GM23338 (cell line): ENCODE measurements at regions not wholly inside any gene's neighbourhood (a gene's known extent, or its start where the extent isn't known, plus 50 kb on each side); places are given as distances from the start of the nearest gene placed in this dataset.

Experiments
- ATAC-seq: fragments of 200-7000 bp; cut with Tn5 transposase; 3 replicates; pipeline ENCODE4 v1.9.1; 2020
- DNase-seq: peaks from one replicate; pipeline ENCODE4 v3.0.0-alpha.2; 2015; ENCODE audit warnings: low spot score
- H2AFZ ChIP-seq: fragments of 200-600 bp; sonication (generic); 2 replicates; pipeline ENCODE4 v1.8.0; 2016; ENCODE audit warnings: antibody characterized with exemption, mild to moderate bottlenecking, moderate library complexity
- H3F3A ChIP-seq: fragments of 200-600 bp; sonication (generic); replicated peaks from 2 replicates; pipeline ENCODE4 v1.8.0; 2017; ENCODE audit warnings: antibody characterized with exemption, mixed run types, low read depth
- H3K27ac ChIP-seq: fragments of 200-600 bp; sonication (generic); 2 replicates; pipeline ENCODE4 v1.6.1; 2016; ENCODE audit warnings: low read depth
- H3K27me3 ChIP-seq: fragments of 200-600 bp; sonication (generic); 2 replicates; pipeline ENCODE4 v1.8.0; 2016; ENCODE audit warnings: mild to moderate bottlenecking, mixed run types, moderate library complexity; ENCODE audit not compliant: insufficient read depth
- H3K36me3 ChIP-seq: fragments of 200-600 bp; sonication (generic); 2 replicates; pipeline ENCODE4 v1.8.0; 2016; ENCODE audit warnings: mild to moderate bottlenecking; ENCODE audit not compliant: insufficient read depth
- H3K4me1 ChIP-seq: fragments of 200-600 bp; sonication (generic); 2 replicates; pipeline ENCODE4 v1.8.0; 2016; ENCODE audit warnings: mild to moderate bottlenecking, moderate library complexity; ENCODE audit not compliant: insufficient read depth
- H3K4me2 ChIP-seq: fragments of 200-600 bp; sonication (generic); 2 replicates; pipeline ENCODE4 v1.7.1; 2017; ENCODE audit warnings: mixed run types
- H3K4me3 ChIP-seq: fragments of 200-600 bp; sonication (generic); 2 replicates; pipeline ENCODE4 v1.6.1; 2016; ENCODE audit warnings: mixed run types
- H3K79me2 ChIP-seq: fragments of 200-600 bp; sonication (generic); replicated peaks from 2 replicates; pipeline ENCODE4 v1.8.0; 2017; ENCODE audit warnings: mild to moderate bottlenecking; ENCODE audit not compliant: insufficient read depth
- H3K9me2 ChIP-seq: fragments of 200-600 bp; sonication (generic); 2 replicates; pipeline ENCODE4 v1.8.0; 2017; ENCODE audit not compliant: insufficient read depth
- H4K20me1 ChIP-seq: fragments of 200-600 bp; sonication (generic); replicated peaks from 2 replicates; pipeline ENCODE4 v1.8.0; 2017; ENCODE audit warnings: mild to moderate bottlenecking; ENCODE audit not compliant: insufficient read depth
- H3K27ac Mint-ChIP-seq: 2 replicates; pipeline ENCODE4 v1.8.0; 2020; ENCODE audit warnings: inconsistent platforms, mild to moderate bottlenecking, moderate library complexity, mixed read lengths
- H3K27me3 Mint-ChIP-seq: 3 replicates; pipeline ENCODE4 v1.8.0; 2022; ENCODE audit warnings: low read depth, mild to moderate bottlenecking, moderate library complexity, mixed read lengths, inconsistent platforms; ENCODE audit not compliant: insufficient read depth, poor library complexity
- H3K36me3 Mint-ChIP-seq: 3 replicates; pipeline ENCODE4 v1.8.0; 2021; ENCODE audit warnings: low read depth, mild to moderate bottlenecking, inconsistent platforms, moderate library complexity, mixed read lengths
- H3K4me1 Mint-ChIP-seq: 3 replicates; pipeline ENCODE4 v1.8.0; 2020; ENCODE audit warnings: mild to moderate bottlenecking, inconsistent platforms, mixed read lengths
- H3K4me3 Mint-ChIP-seq: 3 replicates; pipeline ENCODE4 v1.8.0; 2021; ENCODE audit warnings: moderate library complexity, mild to moderate bottlenecking, inconsistent platforms, mixed read lengths
- H3K9me3 Mint-ChIP-seq: 3 replicates; pipeline ENCODE4 v1.8.0; 2020; ENCODE audit warnings: moderate library complexity, mild to moderate bottlenecking, inconsistent platforms, mixed read lengths
- CREB1 ChIP-seq: fragments of 250-450 bp; sonication (Bioruptor Pico); IDR thresholded peaks from 2 replicates; pipeline ENCODE4 v1.5.0; 2020; ENCODE audit warnings: low read depth, mild to moderate bottlenecking, moderate library complexity
- EZH2 ChIP-seq: fragments of 200-600 bp; sonication (generic); IDR thresholded peaks from one replicate; pipeline ENCODE4 v1.8.0; 2017; ENCODE audit warnings: antibody characterized with exemption, mild to moderate bottlenecking, low read depth; ENCODE audit not compliant: unreplicated experiment
- EZH2phosphoT487 ChIP-seq: fragments of 200-600 bp; sonication (generic); IDR thresholded peaks from one replicate; pipeline ENCODE4 v1.8.1; 2018; ENCODE audit warnings: antibody characterized with exemption; ENCODE audit not compliant: unreplicated experiment
- JUNB ChIP-seq: IDR thresholded peaks from one replicate; pipeline ENCODE4 v1.6.1; 2016; ENCODE audit warnings: antibody characterized with exemption; ENCODE audit not compliant: unreplicated experiment
- NANOG ChIP-seq: IDR thresholded peaks from 2 replicates; pipeline ENCODE4 v1.6.1; 2016; ENCODE audit warnings: antibody characterized with exemption, borderline replicate concordance
- POLR2AphosphoS5 ChIP-seq: IDR thresholded peaks from 2 replicates; pipeline ENCODE4 v1.6.1; 2016; ENCODE audit warnings: antibody characterized with exemption, low read depth
- STAT1 ChIP-seq: IDR thresholded peaks from one replicate; pipeline ENCODE4 v1.6.1; 2016; ENCODE audit warnings: antibody characterized with exemption; ENCODE audit not compliant: unreplicated experiment
- ZNF114 ChIP-seq: fragments of 250-450 bp; sonication (Bioruptor Pico); IDR thresholded peaks from 2 replicates; pipeline ENCODE4 v1.5.0; 2020; ENCODE audit warnings: mild to moderate bottlenecking, moderate library complexity
- ZNF331 ChIP-seq: fragments of 250-450 bp; sonication (Bioruptor Pico); IDR thresholded peaks from 2 replicates; pipeline ENCODE4 v1.5.0; 2020; ENCODE audit warnings: low read depth, mild to moderate bottlenecking, moderate library complexity
- TF ChIP-seq, protein P1 (sequence below), 2 experiments: fragments of 200-600 bp in 1 of 2; sonication (generic) in 1 of 2; conservative IDR thresholded peaks; 2 replicates each; pipeline versions ENCODE4 v1.5.1 to v1.6.1; 2016 to 2017; ENCODE audit warnings: antibody characterized with exemption in 2 of 2, low read depth in 2 of 2, mild to moderate bottlenecking in 2 of 2, moderate library complexity in 1 of 2
- TF ChIP-seq, protein P2 (sequence below): fragments of 250-450 bp; sonication (Bioruptor Pico); IDR thresholded peaks from 2 replicates; pipeline ENCODE4 v1.5.0; 2020; ENCODE audit warnings: mild to moderate bottlenecking, moderate library complexity
- TF ChIP-seq, protein P3 (sequence below): IDR thresholded peaks from one replicate; pipeline ENCODE4 v1.6.1; 2018; ENCODE audit warnings: antibody characterized with exemption; ENCODE audit not compliant: unreplicated experiment
- TF ChIP-seq, protein P4 (sequence below): IDR thresholded peaks from 2 replicates; pipeline ENCODE4 v1.6.1; 2016; ENCODE audit warnings: antibody characterized with exemption

DNA sequence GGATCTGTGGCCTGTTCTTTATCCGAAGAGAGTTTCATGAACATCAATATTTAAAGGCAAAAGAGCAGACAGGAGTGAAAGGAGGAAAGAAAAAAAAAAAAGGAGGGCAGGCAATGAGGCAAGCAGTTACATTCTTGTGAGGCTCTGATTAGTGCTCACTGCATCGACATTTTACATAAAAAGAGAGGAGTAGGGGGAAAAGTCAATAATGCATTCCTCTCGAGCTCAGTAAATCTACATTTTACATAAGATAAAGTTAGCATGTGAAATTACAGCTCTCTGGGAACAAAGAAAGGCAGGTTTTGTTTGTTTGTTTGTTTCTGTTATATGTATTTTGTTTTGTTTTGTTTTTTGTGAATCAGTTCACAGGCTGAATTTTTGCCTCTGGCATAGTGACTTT lies 187.1 kb upstream of the ARL4C start:
- H3K27me3 Mint-ChIP-seq: peaks cover 11% of the 10 kb centered on the region
- no peaks in the 10 kb centered on the region for H4K20me1 ChIP-seq
- no peaks in the 10 kb centered on the region for H3K27me3 ChIP-seq
- DNase-seq (peak; percentile 53), ATAC-seq (peak; percentile 9; the same call in 1 of the 3 replicates)
- no peaks in the 10 kb centered on the region for H3K9me3 Mint-ChIP-seq
- H3K4me2 ChIP-seq: peak overlapping the region; percentile 27
- H3K27ac Mint-ChIP-seq: peak overlapping the region; percentile 65
- H3K27ac ChIP-seq: peak overlapping the region; percentile 94
- no peak overlapping the region for H3K4me3 ChIP-seq
- H2AFZ ChIP-seq: no peak overlapping the region
- H3K36me3 Mint-ChIP-seq: no peaks in the 10 kb centered on the region; the same call in 2 of the 3 replicates
- TF ChIP-seq, protein P1, sequence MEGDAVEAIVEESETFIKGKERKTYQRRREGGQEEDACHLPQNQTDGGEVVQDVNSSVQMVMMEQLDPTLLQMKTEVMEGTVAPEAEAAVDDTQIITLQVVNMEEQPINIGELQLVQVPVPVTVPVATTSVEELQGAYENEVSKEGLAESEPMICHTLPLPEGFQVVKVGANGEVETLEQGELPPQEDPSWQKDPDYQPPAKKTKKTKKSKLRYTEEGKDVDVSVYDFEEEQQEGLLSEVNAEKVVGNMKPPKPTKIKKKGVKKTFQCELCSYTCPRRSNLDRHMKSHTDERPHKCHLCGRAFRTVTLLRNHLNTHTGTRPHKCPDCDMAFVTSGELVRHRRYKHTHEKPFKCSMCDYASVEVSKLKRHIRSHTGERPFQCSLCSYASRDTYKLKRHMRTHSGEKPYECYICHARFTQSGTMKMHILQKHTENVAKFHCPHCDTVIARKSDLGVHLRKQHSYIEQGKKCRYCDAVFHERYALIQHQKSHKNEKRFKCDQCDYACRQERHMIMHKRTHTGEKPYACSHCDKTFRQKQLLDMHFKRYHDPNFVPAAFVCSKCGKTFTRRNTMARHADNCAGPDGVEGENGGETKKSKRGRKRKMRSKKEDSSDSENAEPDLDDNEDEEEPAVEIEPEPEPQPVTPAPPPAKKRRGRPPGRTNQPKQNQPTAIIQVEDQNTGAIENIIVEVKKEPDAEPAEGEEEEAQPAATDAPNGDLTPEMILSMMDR (conservative IDR thresholded peaks at IDR 0.05; ENCODE audit: low read depth in 2 of 2): no peak
- no peak for TF ChIP-seq NANOG
- TF ChIP-seq ZNF331: no peak
- no peak for TF ChIP-seq EZH2
- TF ChIP-seq EZH2phosphoT487: no peak
- TF ChIP-seq STAT1: no peak
- TF ChIP-seq POLR2AphosphoS5: no peak
- no peak for TF ChIP-seq JUNB
- TF ChIP-seq, protein P2, sequence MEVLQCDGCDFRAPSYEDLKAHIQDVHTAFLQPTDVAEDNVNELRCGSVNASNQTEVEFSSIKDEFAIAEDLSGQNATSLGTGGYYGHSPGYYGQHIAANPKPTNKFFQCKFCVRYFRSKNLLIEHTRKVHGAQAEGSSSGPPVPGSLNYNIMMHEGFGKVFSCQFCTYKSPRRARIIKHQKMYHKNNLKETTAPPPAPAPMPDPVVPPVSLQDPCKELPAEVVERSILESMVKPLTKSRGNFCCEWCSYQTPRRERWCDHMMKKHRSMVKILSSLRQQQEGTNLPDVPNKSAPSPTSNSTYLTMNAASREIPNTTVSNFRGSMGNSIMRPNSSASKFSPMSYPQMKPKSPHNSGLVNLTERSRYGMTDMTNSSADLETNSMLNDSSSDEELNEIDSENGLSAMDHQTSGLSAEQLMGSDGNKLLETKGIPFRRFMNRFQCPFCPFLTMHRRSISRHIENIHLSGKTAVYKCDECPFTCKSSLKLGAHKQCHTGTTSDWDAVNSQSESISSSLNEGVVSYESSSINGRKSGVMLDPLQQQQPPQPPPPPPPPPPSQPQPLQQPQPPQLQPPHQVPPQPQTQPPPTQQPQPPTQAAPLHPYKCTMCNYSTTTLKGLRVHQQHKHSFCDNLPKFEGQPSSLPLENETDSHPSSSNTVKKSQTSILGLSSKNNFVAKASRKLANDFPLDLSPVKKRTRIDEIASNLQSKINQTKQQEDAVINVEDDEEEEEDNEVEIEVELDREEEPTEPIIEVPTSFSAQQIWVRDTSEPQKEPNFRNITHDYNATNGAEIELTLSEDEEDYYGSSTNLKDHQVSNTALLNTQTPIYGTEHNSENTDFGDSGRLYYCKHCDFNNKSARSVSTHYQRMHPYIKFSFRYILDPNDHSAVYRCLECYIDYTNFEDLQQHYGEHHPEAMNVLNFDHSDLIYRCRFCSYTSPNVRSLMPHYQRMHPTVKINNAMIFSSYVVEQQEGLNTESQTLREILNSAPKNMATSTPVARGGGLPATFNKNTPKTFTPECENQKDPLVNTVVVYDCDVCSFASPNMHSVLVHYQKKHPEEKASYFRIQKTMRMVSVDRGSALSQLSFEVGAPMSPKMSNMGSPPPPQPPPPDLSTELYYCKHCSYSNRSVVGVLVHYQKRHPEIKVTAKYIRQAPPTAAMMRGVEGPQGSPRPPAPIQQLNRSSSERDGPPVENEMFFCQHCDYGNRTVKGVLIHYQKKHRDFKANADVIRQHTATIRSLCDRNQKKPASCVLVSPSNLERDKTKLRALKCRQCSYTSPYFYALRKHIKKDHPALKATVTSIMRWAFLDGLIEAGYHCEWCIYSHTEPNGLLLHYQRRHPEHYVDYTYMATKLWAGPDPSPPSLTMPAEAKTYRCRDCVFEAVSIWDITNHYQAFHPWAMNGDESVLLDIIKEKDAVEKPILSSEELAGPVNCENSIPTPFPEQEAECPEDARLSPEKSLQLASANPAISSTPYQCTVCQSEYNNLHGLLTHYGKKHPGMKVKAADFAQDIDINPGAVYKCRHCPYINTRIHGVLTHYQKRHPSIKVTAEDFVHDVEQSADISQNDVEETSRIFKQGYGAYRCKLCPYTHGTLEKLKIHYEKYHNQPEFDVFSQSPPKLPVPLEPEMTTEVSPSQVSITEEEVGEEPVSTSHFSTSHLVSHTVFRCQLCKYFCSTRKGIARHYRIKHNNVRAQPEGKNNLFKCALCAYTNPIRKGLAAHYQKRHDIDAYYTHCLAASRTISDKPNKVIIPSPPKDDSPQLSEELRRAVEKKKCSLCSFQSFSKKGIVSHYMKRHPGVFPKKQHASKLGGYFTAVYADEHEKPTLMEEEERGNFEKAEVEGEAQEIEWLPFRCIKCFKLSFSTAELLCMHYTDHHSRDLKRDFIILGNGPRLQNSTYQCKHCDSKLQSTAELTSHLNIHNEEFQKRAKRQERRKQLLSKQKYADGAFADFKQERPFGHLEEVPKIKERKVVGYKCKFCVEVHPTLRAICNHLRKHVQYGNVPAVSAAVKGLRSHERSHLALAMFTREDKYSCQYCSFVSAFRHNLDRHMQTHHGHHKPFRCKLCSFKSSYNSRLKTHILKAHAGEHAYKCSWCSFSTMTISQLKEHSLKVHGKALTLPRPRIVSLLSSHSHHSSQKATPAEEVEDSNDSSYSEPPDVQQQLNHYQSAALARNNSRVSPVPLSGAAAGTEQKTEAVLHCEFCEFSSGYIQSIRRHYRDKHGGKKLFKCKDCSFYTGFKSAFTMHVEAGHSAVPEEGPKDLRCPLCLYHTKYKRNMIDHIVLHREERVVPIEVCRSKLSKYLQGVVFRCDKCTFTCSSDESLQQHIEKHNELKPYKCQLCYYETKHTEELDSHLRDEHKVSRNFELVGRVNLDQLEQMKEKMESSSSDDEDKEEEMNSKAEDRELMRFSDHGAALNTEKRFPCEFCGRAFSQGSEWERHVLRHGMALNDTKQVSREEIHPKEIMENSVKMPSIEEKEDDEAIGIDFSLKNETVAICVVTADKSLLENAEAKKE (CRISPR knock-in tag): no peak
- TF ChIP-seq CREB1 (CRISPR knock-in tag): no peak
- TF ChIP-seq ZNF114 (CRISPR knock-in tag): no peak
- TF ChIP-seq, protein P3, sequence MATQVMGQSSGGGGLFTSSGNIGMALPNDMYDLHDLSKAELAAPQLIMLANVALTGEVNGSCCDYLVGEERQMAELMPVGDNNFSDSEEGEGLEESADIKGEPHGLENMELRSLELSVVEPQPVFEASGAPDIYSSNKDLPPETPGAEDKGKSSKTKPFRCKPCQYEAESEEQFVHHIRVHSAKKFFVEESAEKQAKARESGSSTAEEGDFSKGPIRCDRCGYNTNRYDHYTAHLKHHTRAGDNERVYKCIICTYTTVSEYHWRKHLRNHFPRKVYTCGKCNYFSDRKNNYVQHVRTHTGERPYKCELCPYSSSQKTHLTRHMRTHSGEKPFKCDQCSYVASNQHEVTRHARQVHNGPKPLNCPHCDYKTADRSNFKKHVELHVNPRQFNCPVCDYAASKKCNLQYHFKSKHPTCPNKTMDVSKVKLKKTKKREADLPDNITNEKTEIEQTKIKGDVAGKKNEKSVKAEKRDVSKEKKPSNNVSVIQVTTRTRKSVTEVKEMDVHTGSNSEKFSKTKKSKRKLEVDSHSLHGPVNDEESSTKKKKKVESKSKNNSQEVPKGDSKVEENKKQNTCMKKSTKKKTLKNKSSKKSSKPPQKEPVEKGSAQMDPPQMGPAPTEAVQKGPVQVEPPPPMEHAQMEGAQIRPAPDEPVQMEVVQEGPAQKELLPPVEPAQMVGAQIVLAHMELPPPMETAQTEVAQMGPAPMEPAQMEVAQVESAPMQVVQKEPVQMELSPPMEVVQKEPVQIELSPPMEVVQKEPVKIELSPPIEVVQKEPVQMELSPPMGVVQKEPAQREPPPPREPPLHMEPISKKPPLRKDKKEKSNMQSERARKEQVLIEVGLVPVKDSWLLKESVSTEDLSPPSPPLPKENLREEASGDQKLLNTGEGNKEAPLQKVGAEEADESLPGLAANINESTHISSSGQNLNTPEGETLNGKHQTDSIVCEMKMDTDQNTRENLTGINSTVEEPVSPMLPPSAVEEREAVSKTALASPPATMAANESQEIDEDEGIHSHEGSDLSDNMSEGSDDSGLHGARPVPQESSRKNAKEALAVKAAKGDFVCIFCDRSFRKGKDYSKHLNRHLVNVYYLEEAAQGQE: no peak
- TF ChIP-seq, protein P4, sequence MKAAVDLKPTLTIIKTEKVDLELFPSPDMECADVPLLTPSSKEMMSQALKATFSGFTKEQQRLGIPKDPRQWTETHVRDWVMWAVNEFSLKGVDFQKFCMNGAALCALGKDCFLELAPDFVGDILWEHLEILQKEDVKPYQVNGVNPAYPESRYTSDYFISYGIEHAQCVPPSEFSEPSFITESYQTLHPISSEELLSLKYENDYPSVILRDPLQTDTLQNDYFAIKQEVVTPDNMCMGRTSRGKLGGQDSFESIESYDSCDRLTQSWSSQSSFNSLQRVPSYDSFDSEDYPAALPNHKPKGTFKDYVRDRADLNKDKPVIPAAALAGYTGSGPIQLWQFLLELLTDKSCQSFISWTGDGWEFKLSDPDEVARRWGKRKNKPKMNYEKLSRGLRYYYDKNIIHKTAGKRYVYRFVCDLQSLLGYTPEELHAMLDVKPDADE: no peak
- H3K36me3 ChIP-seq: no peaks in the 10 kb centered on the region
- H3K4me1 ChIP-seq: peaks cover 35% of the 10 kb centered on the region
- H3K79me2 ChIP-seq: no peaks in the 10 kb centered on the region
- peaks cover 8% of the 10 kb centered on the region for H3K9me2 ChIP-seq
- no peak overlapping the region for H3K4me3 Mint-ChIP-seq
- no peaks in the 10 kb centered on the region for H3F3A ChIP-seq
- H3K4me1 Mint-ChIP-seq: peaks cover 49% of the 10 kb centered on the region
